Activated CD4-positive, alpha-beta T cell treated with anti-CD3 and anti-CD28 coated beads for 36 hours (primary cell): ENCODE measurements at regions not wholly inside any gene's neighbourhood (a gene's known extent, or its start where the extent isn't known, plus 50 kb on each side); places are given as distances from the start of the nearest gene placed in this dataset.
A peak's percentile ranks its signal among the peaks of the same experiment; 100 is the strongest.

Experiments
- ATAC-seq: fragments of 200-7000 bp; cut with Tn5 transposase; one replicate; pipeline ENCODE4 v1.10.0; 2021; ENCODE audit warnings: mild to moderate bottlenecking, moderate library complexity
- CTCF ChIA-PET: fragments of 350-600 bp; sonication (Branson Sonifier 250); formaldehyde crosslinking; loops from one replicate; lab custom pipeline; 2021; ENCODE audit warnings: antibody characterized with exemption; lab: Charles Lee
- POLR2A ChIA-PET: fragments of 350-600 bp; sonication (Branson Sonifier 250); formaldehyde crosslinking; loops from one replicate; lab custom pipeline; 2021; ENCODE audit warnings: antibody characterized with exemption, inconsistent platforms; lab: Charles Lee
- DNase-seq: peaks from one replicate; pipeline ENCODE4 v3.0.0-alpha.2; 2020
- H3K27ac Mint-ChIP-seq: one replicate; pipeline ENCODE4 v1.8.0; 2021; ENCODE audit warnings: mixed read lengths
- H3K27me3 Mint-ChIP-seq: one replicate; pipeline ENCODE4 v1.8.0; 2021; ENCODE audit warnings: mixed read lengths
- H3K36me3 Mint-ChIP-seq: one replicate; pipeline ENCODE4 v1.8.0; 2021; ENCODE audit warnings: low read depth, mixed read lengths
- H3K4me1 Mint-ChIP-seq: one replicate; pipeline ENCODE4 v1.8.0; 2021; ENCODE audit warnings: mixed read lengths
- H3K4me3 Mint-ChIP-seq: one replicate; pipeline ENCODE4 v1.8.0; 2021; ENCODE audit warnings: mild to moderate bottlenecking, moderate library complexity, mixed read lengths
- H3K9me3 Mint-ChIP-seq: one replicate; pipeline ENCODE4 v1.8.0; 2021; ENCODE audit warnings: low read depth, mixed read lengths
- intact Hi-C, 2 experiments: fragments of 100-400 bp; cut with DNase I in 1 of 2; cut with micrococcal nuclease in 1 of 2; formaldehyde crosslinking; loops; one replicate each; pipeline versions ENCODE4 v1.14.2 to v1.15.1; 2022 to 2024; cut with DNase I, micrococcal nuclease

- no peak overlapping the region for H3K4me3 Mint-ChIP-seq
- H3K36me3 Mint-ChIP-seq, result no peaks in the 10 kb centered on the region
Observed at GRCh38 chr6:105935416-105935815, 150.7 kb upstream of the PRDM1 start.

GRCh38 chr6:105934708-105935107, 151.4 kb upstream of the PRDM1 start:
- intact Hi-C loops, result no loop called here
- Mint-ChIP-seq H3K4me3 (no peak overlapping the region), H3K4me1 (no peaks in the 10 kb centered on the region), H3K27me3 (peaks cover 3% of the 10 kb centered on the region), H3K9me3 (peaks cover 2% of the 10 kb centered on the region), H3K36me3 (no peaks in the 10 kb centered on the region), H3K27ac (no peak overlapping the region)
- CTCF ChIA-PET, result no interaction called here
- ATAC-seq, result peak; percentile 39
- no peak for DNase-seq
- POLR2A ChIA-PET, result no interaction called here

More at GRCh38 chr6:105935416-105935815, 150.7 kb upstream of the PRDM1 start:
- Mint-ChIP-seq H3K27ac (no peak overlapping the region), H3K4me1 (no peaks in the 10 kb centered on the region), H3K9me3 (peaks cover 2% of the 10 kb centered on the region), H3K27me3 (peaks cover 3% of the 10 kb centered on the region)
- intact Hi-C loops, result no loop called here
- ChIA-PET POLR2A (no interaction called here), CTCF (no interaction called here)
- no peak for DNase-seq
- no peak for ATAC-seq

- Mint-ChIP-seq H3K27me3 (no peaks in the 10 kb centered on the region), H3K36me3 (no peaks in the 10 kb centered on the region), H3K9me3 (peaks cover 2% of the 10 kb centered on the region), H3K4me3 (no peak overlapping the region), H3K4me1 (no peaks in the 10 kb centered on the region), H3K27ac (no peak overlapping the region)
- POLR2A ChIA-PET, result interaction anchor here (0.7 kb wide), 1 partner anchor 250 kb away, joined by 3 read pairs; no protein-coding TSS in a partner anchor
- ATAC-seq (no peak), DNase-seq (no peak)
- CTCF ChIA-PET, result interaction anchor here (0.6 to 1.1 kb wide), 3 partner anchors 16 to 371 kb away, joined by 3 to 4 read pairs (median 3); no protein-coding TSS in a partner anchor
- intact Hi-C loops, result no loop called here
Observed at GRCh38 chr6:105932440-105932839, 153.7 kb upstream of the PRDM1 start.

GRCh38 chr6:105929626-105930025, 156.5 kb upstream of the PRDM1 start:
- DNase-seq, result no peak
- H3K4me3 Mint-ChIP-seq, result no peak overlapping the region
- POLR2A ChIA-PET, result no interaction called here
- CTCF ChIA-PET, result no interaction called here
- H3K9me3 Mint-ChIP-seq, result peaks cover 2% of the 10 kb centered on the region
- intact Hi-C loops, result no loop called here
- no peak for ATAC-seq
- no peaks in the 10 kb centered on the region for H3K4me1 Mint-ChIP-seq
- H3K27me3 Mint-ChIP-seq, result peaks cover 2% of the 10 kb centered on the region
- H3K36me3 Mint-ChIP-seq, result no peaks in the 10 kb centered on the region
- no peak overlapping the region for H3K27ac Mint-ChIP-seq

GRCh38 chr6:105926318-105926717, 159.8 kb upstream of the PRDM1 start:
- Mint-ChIP-seq H3K9me3 (no peaks in the 10 kb centered on the region), H3K27ac (no peak overlapping the region), H3K4me1 (no peaks in the 10 kb centered on the region), H3K36me3 (no peaks in the 10 kb centered on the region), H3K27me3 (peaks cover 7% of the 10 kb centered on the region), H3K4me3 (no peak overlapping the region)
- POLR2A ChIA-PET, result no interaction called here
- intact Hi-C loops, result no loop called here
- ATAC-seq, result no peak
- CTCF ChIA-PET, result no interaction called here
- DNase-seq, result peak; percentile 16

GRCh38 chr6:105925706-105926105, 160.4 kb upstream of the PRDM1 start:
- H3K4me1 Mint-ChIP-seq, result no peaks in the 10 kb centered on the region
- H3K4me3 Mint-ChIP-seq, result no peak overlapping the region
- ChIA-PET CTCF (no interaction called here), POLR2A (no interaction called here)
- intact Hi-C loops, result no loop called here
- H3K27ac Mint-ChIP-seq, result no peak overlapping the region
- DNase-seq (no peak), ATAC-seq (no peak)
- H3K9me3 Mint-ChIP-seq, result no peaks in the 10 kb centered on the region
- no peaks in the 10 kb centered on the region for H3K36me3 Mint-ChIP-seq
- peaks cover 7% of the 10 kb centered on the region for H3K27me3 Mint-ChIP-seq

- POLR2A ChIA-PET, result no interaction called here
- CTCF ChIA-PET, result no interaction called here
- intact Hi-C loops, result loop anchor here in 1 of 2 experiments (2.0 to 5.0 kb wide), 2 partner anchors 41 to 176 kb away; no protein-coding TSS in a partner anchor
- no peak overlapping the region for H3K4me3 Mint-ChIP-seq
- no peaks in the 10 kb centered on the region for H3K36me3 Mint-ChIP-seq
- no peak overlapping the region for H3K27ac Mint-ChIP-seq
- H3K9me3 Mint-ChIP-seq, result no peaks in the 10 kb centered on the region
- DNase-seq, result no peak
- ATAC-seq, result no peak
- H3K4me1 Mint-ChIP-seq, result peaks cover 10% of the 10 kb centered on the region
- peaks cover 13% of the 10 kb centered on the region for H3K27me3 Mint-ChIP-seq
Observed at GRCh38 chr6:105921781-105922180, 164.4 kb upstream of the PRDM1 start.

GRCh38 chr6:105920071-105920470, 166.1 kb upstream of the PRDM1 start:
- ChIA-PET POLR2A (no interaction called here), CTCF (interaction anchor here (0.5 to 1.1 kb wide), 2 partner anchors 19 to 87 kb away, joined by 3 read pairs; no protein-coding TSS in a partner anchor)
- Mint-ChIP-seq H3K27me3 (peaks cover 11% of the 10 kb centered on the region), H3K36me3 (no peaks in the 10 kb centered on the region), H3K27ac (peak overlapping the region; percentile 26), H3K4me3 (no peak overlapping the region), H3K4me1 (peaks cover 10% of the 10 kb centered on the region), H3K9me3 (peaks cover 1% of the 10 kb centered on the region)
- intact Hi-C loops, result loop anchor here (1.0 to 5.0 kb wide), 6 partner anchors 20 to 178 kb away; no protein-coding TSS in a partner anchor
- DNase-seq (peak; percentile 29), ATAC-seq (peak; percentile 88)

- no peak for ATAC-seq
- Mint-ChIP-seq H3K4me3 (no peak overlapping the region), H3K27ac (no peak overlapping the region), H3K27me3 (peaks cover 9% of the 10 kb centered on the region), H3K36me3 (no peaks in the 10 kb centered on the region), H3K9me3 (peaks cover 1% of the 10 kb centered on the region), H3K4me1 (peaks cover 10% of the 10 kb centered on the region)
- DNase-seq, result no peak
- ChIA-PET CTCF (interaction anchor here (0.6 to 1.9 kb wide), 4 partner anchors 15 to 392 kb away, joined by 3 to 4 read pairs (median 4); no protein-coding TSS in a partner anchor), POLR2A (interaction anchor here (1.0 kb wide), 1 partner anchor 17 kb away, joined by 9 read pairs; no protein-coding TSS in a partner anchor)
- intact Hi-C loops, result no loop called here
Observed at GRCh38 chr6:105917038-105917695, 169.0 kb upstream of the PRDM1 start.

GRCh38 chr6:105911106-105911629, 175.0 kb upstream of the PRDM1 start:
- intact Hi-C loops, result no loop called here
- no peaks in the 10 kb centered on the region for H3K27me3 Mint-ChIP-seq
- DNase-seq (no peak), ATAC-seq (no peak)
- peaks cover 1% of the 10 kb centered on the region for H3K9me3 Mint-ChIP-seq
- ChIA-PET POLR2A (no interaction called here), CTCF (no interaction called here)
- no peaks in the 10 kb centered on the region for H3K4me1 Mint-ChIP-seq
- no peaks in the 10 kb centered on the region for H3K36me3 Mint-ChIP-seq
- no peak overlapping the region for H3K27ac Mint-ChIP-seq
- H3K4me3 Mint-ChIP-seq, result no peak overlapping the region

GRCh38 chr6:105909106-105909505, 177.0 kb upstream of the PRDM1 start:
- no peak for DNase-seq
- POLR2A ChIA-PET, result no interaction called here
- Mint-ChIP-seq H3K27ac (no peak overlapping the region), H3K4me1 (no peaks in the 10 kb centered on the region), H3K9me3 (no peaks in the 10 kb centered on the region), H3K27me3 (no peaks in the 10 kb centered on the region), H3K36me3 (no peaks in the 10 kb centered on the region), H3K4me3 (no peak overlapping the region)
- CTCF ChIA-PET, result no interaction called here
- ATAC-seq, result no peak
- intact Hi-C loops, result no loop called here

- intact Hi-C loops, result no loop called here
- ATAC-seq (no peak), DNase-seq (no peak)
- Mint-ChIP-seq H3K36me3 (no peaks in the 10 kb centered on the region), H3K27ac (no peak overlapping the region), H3K4me3 (no peak overlapping the region), H3K27me3 (no peaks in the 10 kb centered on the region), H3K9me3 (no peaks in the 10 kb centered on the region), H3K4me1 (no peaks in the 10 kb centered on the region)
- ChIA-PET CTCF (no interaction called here), POLR2A (no interaction called here)
Observed at GRCh38 chr6:105907991-105908390, 178.1 kb upstream of the PRDM1 start.
